NCI-H69 (cell line): ENCODE measurements at regions not wholly inside any gene's neighbourhood (a gene's known extent, or its start where the extent isn't known, plus 50 kb on each side); places are given as distances from the start of the nearest gene placed in this dataset.
"Not testable (repeated sequence)": the region's sequence is repeated elsewhere in the genome, so short reads cannot be mapped to it uniquely, and the experiment has no call there.

ENCODE experiments used
- DNase-seq: peaks from one replicate; lab custom pipeline; 2025; lab: John Stamatoyannopoulos, UW

DNA sequence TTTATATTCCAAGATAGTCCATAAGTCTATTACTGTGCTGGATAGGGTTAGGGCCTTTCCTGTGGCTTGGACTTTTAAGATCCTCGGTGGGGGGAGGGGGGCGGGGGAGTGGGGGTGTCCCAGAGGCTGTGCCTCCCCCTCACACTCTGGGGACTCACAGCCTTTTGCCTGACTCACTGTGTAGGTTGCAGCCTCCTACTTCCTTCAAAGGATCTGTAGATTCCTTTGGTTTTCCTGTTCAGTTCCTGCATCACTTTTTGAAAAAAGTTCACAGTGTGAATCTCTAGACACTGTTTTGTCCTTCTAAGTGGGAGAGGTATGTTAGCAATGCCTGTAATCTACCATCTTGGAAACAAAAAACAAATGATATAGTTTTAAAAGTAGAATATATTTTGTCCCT, 999.9 kb downstream of the GLUD2 start:
- no peak for DNase-seq

DNA sequence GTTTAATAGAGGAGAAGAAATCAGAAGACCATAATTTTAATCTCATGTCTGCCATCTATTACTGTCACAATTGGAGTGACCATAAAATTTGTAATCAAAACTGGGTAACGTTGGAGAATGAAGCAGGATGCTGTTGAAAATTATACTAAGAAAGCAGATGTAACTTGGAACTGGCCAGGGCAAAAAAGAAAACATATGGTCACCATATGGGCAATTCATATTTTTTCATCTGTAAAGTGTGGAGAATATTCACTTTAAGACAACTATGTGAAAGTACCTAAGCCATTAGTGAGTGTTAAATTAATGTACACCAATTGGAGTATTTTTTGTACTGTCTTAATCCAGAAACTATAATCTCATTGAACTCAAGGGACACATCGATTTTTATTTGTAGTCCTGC, 1008.0 kb downstream of the GLUD2 start:
- no peak for DNase-seq

DNA sequence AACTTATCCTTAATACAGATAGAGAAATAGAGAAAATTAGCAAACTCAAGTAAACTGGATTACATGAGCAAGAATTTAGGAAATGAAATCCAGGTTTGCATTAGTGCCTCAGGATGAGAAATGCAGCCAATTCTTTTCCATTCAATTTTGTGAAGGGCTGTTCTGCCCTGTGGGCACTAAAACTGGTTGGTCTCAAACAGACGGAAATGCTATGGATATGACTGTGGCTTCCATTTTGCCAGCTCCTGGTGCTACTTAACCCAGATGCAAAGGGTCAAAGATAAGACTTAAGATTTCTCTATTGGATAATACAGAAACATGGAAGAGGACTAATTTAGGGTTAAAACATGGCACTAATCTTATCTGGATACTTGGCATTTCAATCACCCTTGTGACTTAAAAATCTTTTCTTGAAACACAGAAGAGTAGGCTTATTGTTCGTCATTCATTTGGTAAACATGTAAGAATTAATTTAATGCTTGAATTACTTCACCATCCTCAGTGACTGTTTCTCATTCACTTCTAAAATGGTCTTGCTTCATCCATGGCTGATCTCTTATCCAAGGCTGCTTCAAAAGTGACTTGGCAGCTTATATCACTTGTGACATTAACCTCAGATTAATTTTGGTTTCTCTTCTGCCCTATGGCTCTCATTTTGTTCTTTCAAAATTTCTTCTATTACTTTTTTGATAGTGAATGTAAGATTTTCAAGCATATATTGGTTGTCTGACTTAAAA, 1008.7 kb downstream of the GLUD2 start:
- no peak for DNase-seq

DNA sequence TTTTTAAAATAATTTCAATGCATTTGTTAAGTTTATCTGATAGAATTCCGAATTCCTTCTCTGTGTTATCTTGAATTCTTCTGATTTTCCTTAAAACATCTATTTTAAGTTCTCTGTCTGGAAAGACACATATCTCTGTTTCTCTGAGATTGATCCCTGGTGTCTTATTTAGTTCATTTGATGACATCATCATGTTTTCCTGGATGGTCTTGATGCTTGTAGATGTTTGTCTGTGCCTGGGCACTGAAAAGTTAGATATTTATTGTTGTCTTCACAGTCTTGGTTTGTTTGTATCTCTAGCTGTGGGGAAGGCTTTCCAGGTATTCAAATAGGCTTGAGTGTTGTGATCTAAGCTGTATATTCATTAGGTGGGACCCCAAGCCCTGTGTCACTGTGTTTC, 1028.8 kb downstream of the GLUD2 start:
- DNase-seq = no peak

DNA sequence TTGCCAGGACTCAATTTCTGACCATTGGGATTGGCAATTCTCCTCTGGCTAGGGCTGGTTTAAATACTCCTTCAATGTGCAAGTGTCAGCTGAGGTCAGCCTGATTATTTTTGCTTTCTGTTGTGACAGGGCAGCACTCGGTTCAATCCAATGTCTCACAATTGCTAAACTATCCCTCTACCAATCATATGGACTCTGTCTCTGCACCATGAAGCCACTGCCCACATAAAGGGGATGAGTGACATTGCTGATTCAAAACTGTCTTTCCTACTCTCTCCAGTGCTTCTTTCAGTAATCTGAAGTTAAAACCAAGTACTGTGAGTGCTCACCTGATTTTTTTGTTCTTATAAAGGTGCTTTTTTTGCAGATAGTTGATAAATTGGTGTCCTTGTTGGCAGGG, 1030.7 kb downstream of the GLUD2 start:
- no peak for DNase-seq

DNA sequence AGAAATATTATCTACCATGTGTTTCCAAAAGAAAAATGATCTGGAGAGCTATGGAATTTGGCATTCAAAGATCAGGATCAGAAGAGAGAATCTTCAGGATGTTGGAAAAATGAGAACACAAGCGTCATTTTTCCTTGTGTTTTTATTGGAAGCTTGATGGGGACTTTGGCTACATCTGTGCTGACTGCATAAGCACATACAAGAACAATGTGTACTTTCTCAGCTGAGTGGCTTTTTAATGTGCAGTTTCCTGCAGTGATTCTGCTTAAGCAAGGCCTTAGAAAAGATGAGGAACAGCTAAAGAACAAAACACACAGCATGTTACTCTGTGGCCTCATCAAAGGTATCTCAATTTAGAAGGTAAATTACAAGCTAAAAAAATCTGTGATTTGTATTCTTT, 1039.9 kb downstream of the GLUD2 start:
- peak; percentile 21 for DNase-seq

DNA sequence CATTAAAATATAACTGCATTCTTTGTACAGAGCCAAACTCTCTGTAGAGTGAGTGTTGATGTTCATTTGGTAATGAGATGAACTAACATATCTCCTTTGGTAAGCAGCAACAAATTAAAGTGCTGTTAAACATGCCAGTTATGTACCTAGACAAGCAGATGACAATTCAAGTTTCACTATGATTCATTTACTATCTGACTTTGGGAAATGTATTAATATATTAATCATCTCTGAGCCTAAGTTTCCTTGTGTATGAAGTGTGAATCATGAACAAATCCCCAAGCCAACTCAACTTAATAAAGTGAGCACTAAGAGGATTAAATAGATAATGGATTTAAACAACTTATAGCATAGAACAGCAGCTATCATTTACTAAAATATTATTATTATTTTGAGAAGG, 1044.2 kb downstream of the GLUD2 start:
- DNase-seq = no peak

DNA sequence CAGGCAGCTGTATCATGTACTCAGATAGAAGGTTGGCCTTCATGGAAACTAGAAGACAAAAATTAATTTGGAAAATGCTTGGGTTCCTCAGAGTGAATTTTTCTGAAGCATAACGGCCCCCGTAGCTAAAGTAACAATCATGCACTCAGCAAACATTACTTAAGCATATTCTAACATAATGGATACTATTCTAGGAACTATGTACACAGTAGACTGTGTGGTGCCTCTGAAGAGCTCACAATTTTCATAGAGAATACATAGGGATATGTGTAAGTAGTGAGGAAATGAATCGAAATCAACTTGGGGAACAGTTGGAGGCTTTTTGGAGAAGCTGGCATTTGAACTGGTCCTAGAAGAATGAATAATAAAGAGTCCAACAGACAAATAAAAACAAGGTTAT, 1045.0 kb downstream of the GLUD2 start:
- DNase-seq = peak; percentile 53

DNA sequence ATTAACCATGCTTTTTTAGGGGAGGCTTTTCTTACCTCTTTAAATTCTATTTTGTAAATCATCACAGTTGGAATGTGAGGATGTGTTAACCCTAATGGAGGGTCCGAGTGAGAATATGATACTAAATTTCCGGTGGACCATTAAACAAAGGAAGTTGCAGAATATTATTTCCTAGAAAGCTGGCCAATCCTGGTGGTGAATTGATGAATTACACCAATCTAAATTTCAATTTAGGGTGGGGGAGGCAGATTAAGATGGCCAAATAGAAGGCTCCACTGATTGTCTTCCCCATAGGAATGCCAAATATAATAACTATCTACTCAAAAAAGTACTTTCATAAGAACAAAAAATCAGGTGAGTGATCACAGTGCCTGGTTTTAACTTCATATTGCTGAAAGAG, 1045.6 kb downstream of the GLUD2 start:
- DNase-seq = no peak

DNA sequence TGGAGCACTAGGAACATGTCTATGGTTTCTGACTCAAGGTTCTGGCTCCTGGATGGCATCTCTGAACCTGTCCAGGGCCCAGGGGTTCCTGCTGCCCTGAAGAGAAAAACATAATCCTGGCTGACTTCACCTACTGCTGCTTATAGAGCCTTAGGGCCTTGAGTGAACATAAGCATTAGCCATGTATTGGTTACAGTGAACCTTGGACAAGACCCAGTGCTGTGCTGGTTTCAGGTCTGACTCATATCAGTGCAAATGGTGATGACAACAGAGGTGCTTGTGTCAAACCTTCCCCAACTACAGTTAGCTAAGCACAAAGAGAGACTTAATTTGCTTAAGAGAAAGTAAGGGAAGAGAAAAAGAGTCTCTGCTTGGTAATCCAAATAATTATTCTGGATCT, 1047.2 kb downstream of the GLUD2 start:
- DNase-seq = no peak

DNA sequence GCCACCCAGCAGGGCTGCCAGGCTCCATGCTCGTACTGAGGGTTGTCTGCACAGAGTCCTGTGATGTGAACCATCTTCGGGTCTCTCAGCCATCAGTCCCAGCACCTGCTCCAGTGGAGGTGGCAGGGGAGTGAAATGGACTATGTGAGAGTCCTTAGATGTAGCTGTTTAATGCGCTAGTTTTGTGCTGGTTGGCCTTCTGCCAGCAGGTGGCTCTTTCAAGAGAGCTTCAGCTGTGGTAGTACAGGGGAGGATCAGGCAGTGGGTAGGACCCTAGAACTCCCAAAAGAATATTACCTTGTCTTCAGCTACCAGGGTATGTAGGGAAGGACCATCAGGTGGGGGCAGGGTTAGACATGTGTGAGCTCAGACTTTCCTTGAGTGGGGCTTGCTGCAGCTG, 1066.0 kb downstream of the GLUD2 start:
- peak; percentile 1 for DNase-seq

DNA sequence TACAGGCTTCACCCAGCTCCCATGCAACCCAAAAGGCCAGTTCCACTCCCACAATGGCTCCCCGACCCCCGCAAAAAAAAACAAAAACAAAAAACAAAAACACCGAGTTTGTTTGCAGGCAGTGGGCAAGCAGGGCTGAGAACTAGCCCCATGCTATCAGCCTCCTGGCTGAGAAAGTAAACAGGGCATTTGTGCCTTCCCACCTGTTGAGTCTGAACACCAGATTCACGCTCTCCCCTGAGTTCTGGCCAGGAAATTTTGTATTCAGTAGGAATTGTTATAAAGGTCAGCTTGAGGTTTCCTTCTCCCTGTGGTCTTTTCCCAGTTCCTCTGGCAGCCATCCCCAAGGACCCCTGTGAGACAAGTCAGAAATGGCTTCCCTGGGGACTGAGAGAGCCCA, 1066.5 kb downstream of the GLUD2 start:
- DNase-seq = no peak

DNA sequence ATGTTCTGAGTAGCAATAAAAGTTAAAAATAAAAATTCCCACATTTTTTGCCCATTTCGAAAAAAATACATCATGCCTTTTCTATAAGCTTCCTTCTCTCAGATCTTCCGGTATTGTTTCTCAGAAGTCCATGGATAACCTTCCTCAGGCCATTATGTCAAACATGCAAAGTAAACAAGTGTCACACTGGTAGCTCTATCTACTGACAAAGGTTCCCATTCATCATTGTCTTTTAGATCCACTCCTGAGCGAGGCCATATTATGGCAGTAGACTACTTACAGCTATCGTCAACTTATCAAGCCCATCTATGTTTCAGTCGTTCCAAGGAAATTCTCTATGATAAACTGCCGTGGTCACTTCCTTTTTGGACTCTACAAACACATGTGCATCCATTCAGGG, 1068.2 kb downstream of the GLUD2 start:
- DNase-seq = no peak

DNA sequence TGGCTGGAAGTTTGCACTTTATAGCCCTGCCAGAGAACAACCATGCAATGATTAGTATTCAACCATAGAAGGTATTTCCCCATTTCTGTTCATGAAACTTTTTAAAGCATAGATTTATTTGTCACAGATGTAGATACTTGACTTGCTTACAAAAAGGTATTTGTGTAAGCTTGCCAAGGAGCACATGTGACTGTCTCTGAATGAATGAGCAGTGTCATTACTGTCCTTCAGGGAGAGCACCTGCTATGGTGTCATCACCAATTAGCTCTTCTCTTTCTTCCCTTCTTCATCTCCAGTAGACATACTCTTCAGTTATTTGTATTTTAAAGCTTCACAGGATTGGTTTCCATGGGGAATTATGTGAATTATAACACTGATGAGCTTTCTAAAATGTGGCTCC, 1064.7 kb upstream of the GRIA3 start:
- DNase-seq = no peak

DNA sequence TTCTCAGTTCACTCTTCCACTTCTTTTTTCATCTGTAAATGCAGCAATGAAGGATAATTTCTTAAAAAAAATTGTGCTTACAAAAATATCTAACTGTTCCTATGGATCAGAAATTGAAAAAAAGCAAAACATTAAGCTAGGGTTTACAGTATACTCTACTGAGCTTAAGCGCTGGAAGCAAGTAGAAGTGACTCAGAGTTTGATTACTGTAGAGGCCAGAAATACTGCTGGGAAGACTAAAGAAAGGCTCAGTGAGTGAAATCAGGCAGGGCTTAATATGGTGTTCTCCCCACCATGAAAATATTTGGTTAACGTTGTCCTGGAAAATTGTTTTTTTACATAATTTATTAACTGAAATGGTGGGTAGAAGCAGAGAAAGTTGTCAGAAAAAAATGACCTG, 1061.8 kb upstream of the GRIA3 start:
- no peak for DNase-seq

DNA sequence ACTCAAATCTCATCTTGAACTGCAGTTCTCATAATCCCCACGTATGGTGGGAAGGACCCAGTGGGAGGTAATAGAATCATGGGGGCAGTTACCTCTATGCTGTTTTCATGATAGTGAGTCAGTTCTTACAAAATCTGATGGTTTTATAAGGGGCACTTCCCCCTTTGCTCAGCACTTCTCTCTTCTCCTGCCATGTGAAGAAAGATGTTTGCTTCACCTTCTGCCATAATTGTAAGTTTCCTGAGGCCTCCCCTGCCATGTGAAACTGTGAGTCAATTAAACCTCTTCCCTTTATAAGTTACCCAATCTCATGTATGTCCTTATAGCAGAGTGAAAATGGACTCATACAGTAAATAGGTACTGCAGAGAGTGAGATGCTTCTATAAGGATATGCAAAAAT, 1050.6 kb upstream of the GRIA3 start:
- DNase-seq = no peak

DNA sequence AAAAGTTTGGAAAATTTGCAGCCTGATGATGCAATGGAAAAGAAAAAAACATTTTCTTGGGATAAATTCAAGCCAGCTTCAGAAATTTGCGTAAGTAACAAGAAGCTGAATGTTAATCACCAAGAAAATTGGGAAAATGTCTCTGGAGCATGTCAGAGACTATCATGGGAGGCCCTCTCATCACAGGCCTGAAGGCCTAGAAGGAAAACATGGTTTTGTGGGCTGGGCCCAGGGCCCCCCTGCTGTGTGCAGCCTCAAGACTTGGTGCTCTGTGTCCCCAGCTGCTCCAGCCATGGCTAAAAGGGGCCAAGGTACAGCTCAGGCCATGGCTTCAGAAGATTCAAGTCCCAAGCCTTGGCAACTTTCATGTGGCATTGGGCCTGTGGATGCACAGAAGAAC, 1049.8 kb upstream of the GRIA3 start:
- no peak for DNase-seq

DNA sequence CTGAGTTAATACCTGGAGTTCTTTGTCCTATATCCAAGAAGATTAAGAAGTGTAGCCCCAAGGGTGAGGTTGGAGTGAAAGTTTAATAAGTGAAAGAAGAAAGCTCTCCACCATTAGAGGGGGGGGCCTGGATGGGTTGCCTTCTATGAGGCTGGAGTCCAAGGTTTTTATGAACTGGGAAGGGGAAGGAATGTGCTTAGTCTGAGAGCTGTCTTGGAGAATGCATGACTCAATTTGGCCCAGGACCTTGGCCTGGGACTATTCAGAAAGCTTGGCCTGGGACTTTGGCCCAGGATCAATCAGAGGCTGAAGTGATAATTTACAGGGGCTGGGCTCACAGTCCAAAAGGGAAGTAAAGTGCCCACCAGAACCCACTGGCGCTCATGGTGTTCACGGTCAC, 1049.0 kb upstream of the GRIA3 start:
- DNase-seq = no peak

DNA sequence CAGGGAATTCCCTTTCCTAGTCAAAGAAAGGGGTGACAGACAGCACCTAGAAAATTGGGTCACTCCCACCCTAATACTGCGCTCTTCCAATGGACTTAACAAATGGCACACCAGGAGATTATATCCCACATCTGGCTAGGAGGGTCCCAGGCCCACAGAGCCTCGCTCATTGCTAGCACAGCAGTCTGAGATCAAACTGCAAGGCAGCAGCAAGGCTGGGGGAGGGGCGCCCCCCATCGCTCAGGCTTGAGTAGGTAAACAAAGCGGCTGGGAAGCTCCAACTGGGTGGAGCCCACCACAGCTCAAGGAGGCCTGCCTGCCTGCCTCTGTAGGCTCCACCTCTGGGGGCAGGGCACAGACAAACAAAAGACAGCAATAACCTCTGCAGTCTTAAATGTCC, 1043.9 kb upstream of the GRIA3 start:
- not testable (repeated sequence) for DNase-seq

DNA sequence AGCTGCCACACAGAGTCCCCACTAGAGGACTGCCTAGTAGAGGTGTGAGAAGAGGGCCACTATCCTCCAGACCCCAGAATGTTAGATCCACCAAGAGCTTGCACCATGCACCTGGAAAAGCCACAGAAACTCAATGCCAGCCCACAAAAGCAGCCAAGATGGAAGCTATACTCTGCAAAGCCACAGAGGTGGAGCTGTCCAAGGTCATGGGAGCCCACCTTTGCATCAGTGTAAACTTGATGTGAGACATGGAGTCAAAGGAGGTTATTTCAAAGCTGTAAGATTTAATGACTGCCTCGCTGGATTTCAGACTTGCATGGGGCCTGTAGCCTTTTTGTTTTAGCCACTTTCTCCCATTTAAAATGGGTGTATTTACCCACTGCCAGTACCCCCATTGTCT, 1030.1 kb upstream of the GRIA3 start:
- no peak for DNase-seq

DNA sequence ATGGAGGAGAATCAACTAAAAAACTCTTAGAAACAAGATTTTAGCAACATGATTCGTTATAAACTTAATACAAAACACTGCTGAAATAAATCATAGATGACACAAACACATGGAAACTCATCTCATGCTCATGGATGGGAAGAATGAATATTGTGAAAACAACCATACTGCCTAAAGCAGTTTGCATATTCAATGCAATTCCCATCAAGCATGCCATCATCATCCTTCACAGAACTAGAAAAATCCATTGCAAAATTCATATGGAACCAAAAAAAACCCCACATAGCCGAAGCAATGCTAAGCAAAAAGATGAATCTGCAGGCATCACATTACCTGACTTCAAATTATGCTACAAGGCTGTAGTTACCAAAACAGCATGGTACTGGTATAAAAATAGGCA, 1015.8 kb upstream of the GRIA3 start:
- DNase-seq = no peak

DNA sequence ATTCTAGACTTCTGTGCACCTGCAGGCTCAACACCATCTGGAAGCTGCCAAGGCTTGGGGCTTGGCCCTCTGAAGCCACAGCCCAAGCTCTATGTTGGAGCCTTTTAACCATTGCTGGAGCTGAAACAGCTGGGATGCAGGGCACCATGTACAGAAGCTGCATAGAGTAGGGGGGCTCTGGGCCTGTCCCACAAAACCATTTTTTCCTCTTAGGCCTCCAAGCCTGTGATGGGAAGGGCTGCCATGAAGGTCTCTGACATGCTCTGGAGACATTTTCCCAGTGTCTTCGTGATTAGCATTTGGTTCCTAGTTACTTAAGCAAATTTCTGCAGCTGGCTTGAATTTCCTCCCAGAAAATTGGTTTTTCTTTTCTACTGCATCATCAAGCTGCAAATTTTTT, 999.3 kb upstream of the GRIA3 start:
- DNase-seq = no peak

DNA sequence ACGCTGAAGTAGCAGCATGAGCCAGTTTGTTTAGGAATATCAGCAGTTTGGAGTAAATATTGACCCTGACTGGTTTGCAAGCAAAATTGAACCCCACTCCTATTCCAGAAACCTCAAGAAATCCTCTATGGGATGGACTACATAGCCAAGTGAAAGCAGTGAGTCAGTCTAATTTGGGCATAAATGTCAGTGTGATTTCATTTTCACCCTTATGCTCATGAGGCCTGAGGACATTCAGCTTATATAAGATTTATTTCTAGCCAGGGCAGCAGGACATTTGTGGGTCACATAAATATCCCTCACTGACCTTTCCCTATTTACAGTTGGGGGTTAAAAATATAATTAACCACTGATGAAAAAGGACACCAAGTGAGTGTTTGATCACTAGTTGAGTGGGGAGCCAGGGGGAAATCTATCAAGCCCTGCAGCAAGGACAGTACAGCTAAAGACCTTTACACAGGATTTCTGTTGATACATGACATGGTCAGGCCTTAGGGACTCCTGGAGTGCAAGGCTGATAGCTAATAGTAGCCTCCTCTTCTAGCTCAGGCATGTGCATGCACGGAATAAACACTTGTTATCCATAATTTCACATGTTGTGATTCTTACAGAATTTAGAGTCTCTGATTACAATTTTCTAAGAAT, 996.9 kb upstream of the GRIA3 start:
- DNase-seq = peak; percentile 34

DNA sequence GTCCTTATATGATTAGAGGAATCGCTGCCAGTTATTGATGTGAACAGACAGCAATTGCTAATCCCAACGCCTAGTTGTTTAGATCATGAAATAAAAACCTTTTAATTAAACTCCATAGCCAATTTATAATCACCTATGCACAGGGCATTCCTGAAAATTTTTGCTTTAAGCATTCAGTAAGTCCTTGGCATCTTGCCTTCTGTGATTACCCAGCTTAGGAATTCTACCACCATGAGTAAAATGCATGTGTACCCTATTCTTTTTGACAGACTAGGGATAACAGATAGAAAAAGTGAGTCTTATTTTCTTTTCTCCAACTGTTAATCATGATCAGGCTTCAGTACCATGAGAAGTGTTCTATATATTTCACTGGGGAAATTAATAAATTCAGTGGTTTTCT, 995.3 kb upstream of the GRIA3 start:
- DNase-seq = no peak
